Activated CD4-positive, alpha-beta T cell treated with anti-CD3 and anti-CD28 coated beads, Interleukin-2, amount 10 ng/mL, durations not matched to agents 7 days and 5 days (primary cell): ENCODE measurements at regions not wholly inside any gene's neighbourhood (a gene's known extent, or its start where the extent isn't known, plus 50 kb on each side); places are given as distances from the start of the nearest gene placed in this dataset.

ENCODE experiments used
- CTCF ChIA-PET: fragments of 350-600 bp; sonication (Branson Sonifier 250); formaldehyde crosslinking; loops from one replicate; lab custom pipeline; 2021; ENCODE audit warnings: antibody characterized with exemption; lab: Charles Lee
- POLR2A ChIA-PET: fragments of 350-600 bp; sonication (Branson Sonifier 250); formaldehyde crosslinking; loops from one replicate; lab custom pipeline; 2021; ENCODE audit warnings: antibody characterized with exemption; lab: Charles Lee
- DNase-seq: peaks from one replicate; pipeline ENCODE4 v3.0.0-alpha.2; 2020
- H3K27ac Mint-ChIP-seq: one replicate; pipeline ENCODE4 v1.8.0; 2021; ENCODE audit warnings: mild to moderate bottlenecking, moderate library complexity, mixed read lengths
- H3K27me3 Mint-ChIP-seq: one replicate; pipeline ENCODE4 v1.8.0; 2021; ENCODE audit warnings: mixed read lengths
- H3K36me3 Mint-ChIP-seq: one replicate; pipeline ENCODE4 v1.8.0; 2021; ENCODE audit warnings: low read depth, mixed read lengths
- H3K4me1 Mint-ChIP-seq: one replicate; pipeline ENCODE4 v1.8.0; 2021; ENCODE audit warnings: mixed read lengths
- H3K4me3 Mint-ChIP-seq: one replicate; pipeline ENCODE4 v1.8.0; 2021; ENCODE audit warnings: mild to moderate bottlenecking, moderate library complexity, mixed read lengths
- H3K9me3 Mint-ChIP-seq: one replicate; pipeline ENCODE4 v1.8.0; 2021; ENCODE audit warnings: mixed read lengths

DNA sequence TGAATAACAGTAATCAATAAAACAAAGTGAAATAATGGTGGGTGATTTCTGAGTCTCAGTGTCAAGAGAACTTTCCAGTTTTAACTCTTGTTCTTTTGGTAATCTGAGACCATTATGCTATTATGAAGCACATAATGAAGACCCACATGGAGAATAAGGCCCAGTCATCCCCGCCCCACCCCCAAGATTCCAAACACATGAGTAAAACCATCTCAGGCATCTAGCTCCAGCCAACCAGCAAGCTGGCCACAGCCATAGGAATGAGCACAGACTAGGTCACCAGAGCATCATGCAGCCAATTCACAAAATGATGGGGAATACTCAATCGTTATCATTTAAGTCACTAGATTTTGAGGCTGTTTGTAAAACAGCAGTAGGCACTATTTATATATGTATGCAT, 1769.0 kb upstream of the PCDH20 start:
- ChIA-PET POLR2A (no interaction called here), CTCF (no interaction called here)
- no peaks in the 10 kb centered on the region for H3K4me1 Mint-ChIP-seq
- no peak overlapping the region for H3K27ac Mint-ChIP-seq
- H3K27me3 Mint-ChIP-seq, result no peaks in the 10 kb centered on the region
- no peaks in the 10 kb centered on the region for H3K9me3 Mint-ChIP-seq
- H3K36me3 Mint-ChIP-seq, result no peaks in the 10 kb centered on the region
- no peak overlapping the region for H3K4me3 Mint-ChIP-seq
- DNase-seq, result no peak

DNA sequence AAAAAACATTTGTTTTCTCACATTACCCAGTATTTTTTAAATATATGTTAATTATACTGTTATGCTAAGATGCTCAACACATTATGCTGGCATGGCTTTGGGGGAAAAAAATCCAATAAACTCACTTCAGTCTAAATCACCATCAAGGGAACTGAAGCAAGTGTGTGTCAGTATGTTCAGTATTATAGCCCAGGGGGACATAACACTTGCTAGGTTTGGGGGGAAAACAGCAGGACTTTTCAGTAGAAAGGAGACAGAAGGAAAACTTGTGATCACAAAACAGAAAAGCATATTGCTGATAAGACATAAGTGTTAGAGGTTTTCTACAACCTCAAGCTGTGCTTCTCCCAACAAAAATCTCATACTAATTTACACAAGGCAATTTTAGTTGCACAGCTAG, 1759.9 kb upstream of the PCDH20 start:
- Mint-ChIP-seq H3K27me3 (no peaks in the 10 kb centered on the region), H3K4me3 (no peak overlapping the region), H3K9me3 (peaks cover 5% of the 10 kb centered on the region), H3K27ac (no peak overlapping the region), H3K36me3 (no peaks in the 10 kb centered on the region), H3K4me1 (no peaks in the 10 kb centered on the region)
- ChIA-PET CTCF (no interaction called here), POLR2A (no interaction called here)
- DNase-seq, result no peak

DNA sequence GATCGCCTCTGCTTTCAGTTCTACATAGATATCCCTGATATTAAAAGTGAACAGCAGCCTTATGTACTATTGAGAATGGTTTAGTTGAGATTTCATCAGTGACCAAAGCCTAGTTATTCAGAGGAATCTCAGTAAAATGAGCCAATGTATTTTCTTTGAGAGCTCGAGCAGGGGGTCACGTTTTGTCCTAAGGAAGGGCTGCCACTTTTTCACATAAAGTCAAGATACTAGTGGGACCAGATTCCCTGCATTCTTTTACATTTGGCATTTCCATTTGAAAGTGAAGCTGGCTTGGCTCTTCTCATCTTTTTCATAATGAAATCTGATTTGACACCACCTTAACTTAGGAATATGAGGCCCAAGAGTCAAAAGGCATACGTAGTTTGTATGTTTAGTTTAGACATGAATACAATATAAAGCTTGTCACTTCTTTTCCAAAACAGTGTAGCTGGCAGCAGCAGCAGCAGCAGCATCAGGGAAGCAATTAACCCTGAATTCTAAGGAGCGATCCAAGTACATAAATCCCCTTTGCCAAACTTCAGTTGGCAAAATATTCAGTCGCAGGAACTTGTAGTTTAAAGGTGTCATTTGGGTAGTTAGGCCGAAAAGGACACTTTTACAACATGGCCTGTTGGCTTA, 1752.2 kb upstream of the PCDH20 start:
- H3K4me1 Mint-ChIP-seq, result no peaks in the 10 kb centered on the region
- H3K27ac Mint-ChIP-seq, result no peak overlapping the region
- H3K9me3 Mint-ChIP-seq, result no peaks in the 10 kb centered on the region
- DNase-seq, result no peak
- H3K4me3 Mint-ChIP-seq, result no peak overlapping the region
- POLR2A ChIA-PET, result no interaction called here
- no peaks in the 10 kb centered on the region for H3K36me3 Mint-ChIP-seq
- no peaks in the 10 kb centered on the region for H3K27me3 Mint-ChIP-seq
- CTCF ChIA-PET, result no interaction called here

DNA sequence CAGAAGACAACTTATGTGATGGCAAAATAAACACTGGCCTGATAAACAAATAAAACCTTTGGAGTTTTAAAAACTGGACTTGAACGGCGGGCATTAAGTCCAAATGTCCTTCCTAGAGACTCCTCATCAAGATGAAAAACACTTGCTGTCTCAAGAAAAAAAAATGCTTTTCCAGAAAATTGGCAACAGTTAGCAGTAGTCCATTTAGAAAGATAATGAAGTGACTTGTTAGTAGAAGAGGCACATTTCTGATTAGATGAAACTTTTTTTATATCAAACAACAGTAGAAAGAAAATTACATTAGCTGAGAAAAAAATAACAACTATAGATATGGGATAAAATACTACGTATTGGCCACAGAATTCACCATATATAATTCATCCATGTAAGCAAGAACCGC, 1750.7 kb upstream of the PCDH20 start:
- POLR2A ChIA-PET, result no interaction called here
- H3K27ac Mint-ChIP-seq, result no peak overlapping the region

DNA sequence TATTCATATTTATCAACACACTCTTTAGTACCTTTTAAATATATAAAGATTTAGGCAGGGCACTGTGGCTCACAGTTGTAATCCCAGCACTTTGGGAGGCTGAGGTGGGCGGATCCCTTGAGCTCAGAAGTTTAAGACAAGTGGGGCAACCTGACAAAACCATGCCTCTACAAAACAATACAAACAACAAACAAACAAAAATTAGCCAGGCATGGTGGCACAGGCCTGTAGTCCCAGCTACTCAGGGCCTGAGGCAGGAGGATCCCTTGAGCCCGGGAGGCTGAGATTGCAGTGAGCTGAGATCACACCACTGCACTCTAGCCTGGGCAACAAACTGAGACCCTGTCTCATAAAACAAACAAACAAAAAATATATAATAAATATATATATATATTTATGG, 1748.3 kb upstream of the PCDH20 start:
- CTCF ChIA-PET, result no interaction called here
- POLR2A ChIA-PET, result no interaction called here
- H3K4me1 Mint-ChIP-seq, result no peaks in the 10 kb centered on the region
- H3K36me3 Mint-ChIP-seq, result no peaks in the 10 kb centered on the region
- H3K9me3 Mint-ChIP-seq, result peaks cover 3% of the 10 kb centered on the region
- H3K27ac Mint-ChIP-seq, result no peak overlapping the region
- no peak overlapping the region for H3K4me3 Mint-ChIP-seq
- no peaks in the 10 kb centered on the region for H3K27me3 Mint-ChIP-seq
- no peak for DNase-seq

More for the DNA sequence above, 1750.7 kb upstream of the PCDH20 start:
- H3K36me3 Mint-ChIP-seq, result no peaks in the 10 kb centered on the region
- no peaks in the 10 kb centered on the region for H3K4me1 Mint-ChIP-seq
- no peak for DNase-seq
- CTCF ChIA-PET, result no interaction called here
- no peak overlapping the region for H3K4me3 Mint-ChIP-seq
- H3K9me3 Mint-ChIP-seq, result peaks cover 3% of the 10 kb centered on the region
- H3K27me3 Mint-ChIP-seq, result no peaks in the 10 kb centered on the region

DNA sequence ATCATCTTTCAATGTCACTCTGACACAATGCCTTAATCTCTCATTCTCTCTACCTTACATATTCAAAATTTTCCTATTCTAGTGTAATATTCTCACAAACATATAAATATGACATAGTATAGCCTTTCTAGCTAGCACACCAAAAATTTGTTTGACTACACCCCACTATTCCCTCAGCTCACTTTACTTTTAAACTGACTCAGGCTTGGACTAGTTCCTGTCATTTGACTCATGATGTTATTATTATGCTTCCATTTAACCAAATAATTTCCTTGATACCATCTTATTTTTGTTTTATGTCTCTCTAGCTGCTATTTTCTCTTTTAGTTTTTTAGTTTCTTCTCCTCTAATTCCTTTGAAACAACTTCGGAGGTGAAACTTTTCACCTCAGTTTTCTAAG, 1745.6 kb upstream of the PCDH20 start:
- H3K9me3 Mint-ChIP-seq, result peaks cover 8% of the 10 kb centered on the region
- no peaks in the 10 kb centered on the region for H3K27me3 Mint-ChIP-seq
- DNase-seq, result no peak
- H3K4me1 Mint-ChIP-seq, result no peaks in the 10 kb centered on the region
- no peak overlapping the region for H3K4me3 Mint-ChIP-seq
- ChIA-PET POLR2A (no interaction called here), CTCF (no interaction called here)
- no peak overlapping the region for H3K27ac Mint-ChIP-seq
- no peaks in the 10 kb centered on the region for H3K36me3 Mint-ChIP-seq

DNA sequence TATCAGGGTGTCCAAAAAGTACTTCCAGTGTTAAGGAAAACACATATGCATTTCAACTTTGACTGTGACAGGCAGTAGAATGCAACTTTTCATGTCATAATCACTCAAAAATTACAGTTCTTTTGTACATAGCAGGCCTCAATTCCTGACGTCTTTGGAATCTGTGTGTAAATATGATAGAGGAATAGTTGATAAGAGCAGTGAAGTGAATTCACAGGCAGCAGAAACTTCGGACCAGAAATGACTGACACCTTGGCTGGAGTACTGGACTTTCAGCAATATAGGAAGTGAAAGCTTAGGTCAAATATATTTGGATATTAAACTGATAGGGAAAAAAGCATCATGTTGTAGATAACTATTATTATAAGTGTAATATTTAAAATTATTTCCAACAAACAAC, 1741.2 kb upstream of the PCDH20 start:
- CTCF ChIA-PET, result interaction anchor here (0.6 kb wide), 1 partner anchor 1050 kb away, joined by 3 read pairs; no protein-coding TSS in a partner anchor
- H3K4me3 Mint-ChIP-seq, result no peak overlapping the region
- DNase-seq, result no peak
- H3K9me3 Mint-ChIP-seq, result peaks cover 7% of the 10 kb centered on the region
- H3K27me3 Mint-ChIP-seq, result no peaks in the 10 kb centered on the region
- POLR2A ChIA-PET, result no interaction called here
- H3K4me1 Mint-ChIP-seq, result no peaks in the 10 kb centered on the region
- no peaks in the 10 kb centered on the region for H3K36me3 Mint-ChIP-seq
- no peak overlapping the region for H3K27ac Mint-ChIP-seq

DNA sequence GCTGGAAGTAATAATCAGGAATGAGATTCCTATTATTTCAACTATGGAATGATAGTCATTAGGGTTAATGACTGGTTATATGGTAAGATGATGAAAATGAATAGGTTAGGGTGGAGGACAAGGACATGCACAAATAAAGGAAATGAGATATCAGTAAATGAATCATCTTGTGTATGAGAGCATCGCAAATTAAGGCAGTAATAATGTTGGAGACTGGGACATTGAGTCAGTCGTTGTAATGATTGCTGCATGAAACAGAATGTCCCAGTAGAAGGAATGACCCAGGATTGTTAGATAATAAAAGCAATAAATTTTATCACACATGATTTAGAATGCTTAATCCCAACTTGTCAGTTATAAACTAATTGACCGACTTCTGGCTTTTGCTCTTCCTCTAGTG, 1733.7 kb upstream of the PCDH20 start:
- Mint-ChIP-seq H3K36me3 (no peaks in the 10 kb centered on the region), H3K9me3 (peaks cover 8% of the 10 kb centered on the region), H3K4me3 (no peak overlapping the region), H3K4me1 (no peaks in the 10 kb centered on the region), H3K27ac (no peak overlapping the region), H3K27me3 (no peaks in the 10 kb centered on the region)
- no peak for DNase-seq
- CTCF ChIA-PET, result no interaction called here
- POLR2A ChIA-PET, result no interaction called here

DNA sequence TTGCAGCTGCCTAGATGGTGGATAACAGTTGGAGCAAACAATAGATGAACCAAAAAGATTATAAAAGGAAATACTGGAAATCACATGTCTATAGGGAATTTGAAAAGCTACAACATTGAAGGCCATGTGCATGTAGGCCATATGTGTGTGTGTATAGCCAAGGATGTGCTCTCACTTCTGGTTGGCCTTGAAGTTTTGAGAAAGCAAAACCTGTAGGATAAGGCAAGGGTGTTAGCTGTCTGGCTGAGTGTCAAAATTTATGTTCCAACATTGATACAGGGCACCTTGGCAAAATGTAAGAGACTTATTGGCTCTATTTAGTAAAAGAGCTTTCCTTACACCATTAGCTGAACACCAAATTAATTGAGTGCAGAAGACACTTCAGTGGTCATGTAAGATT, 1723.6 kb upstream of the PCDH20 start:
- Mint-ChIP-seq H3K9me3 (peaks cover 3% of the 10 kb centered on the region), H3K36me3 (no peaks in the 10 kb centered on the region), H3K27me3 (no peaks in the 10 kb centered on the region), H3K27ac (no peak overlapping the region), H3K4me1 (no peaks in the 10 kb centered on the region), H3K4me3 (no peak overlapping the region)
- no peak for DNase-seq
- CTCF ChIA-PET, result no interaction called here
- POLR2A ChIA-PET, result no interaction called here

DNA sequence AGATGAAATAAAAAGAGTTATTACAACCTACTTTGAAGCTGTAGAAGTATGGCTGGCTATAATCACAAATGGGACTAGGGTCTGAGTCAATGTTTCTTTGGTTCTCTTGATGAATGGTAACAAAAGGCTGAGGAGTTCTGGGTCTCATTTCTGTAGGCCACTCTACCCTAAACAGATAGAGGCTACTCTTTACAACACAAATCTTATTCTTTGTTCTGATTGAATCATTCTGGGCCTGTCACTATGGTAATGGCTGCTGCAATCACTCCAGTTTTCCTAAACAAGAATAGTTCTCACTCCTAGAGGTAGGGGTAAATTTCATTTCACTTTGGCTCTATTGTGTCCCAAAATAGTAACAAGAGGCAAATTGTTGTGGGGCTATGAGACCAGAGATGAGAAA, 1714.3 kb upstream of the PCDH20 start:
- no peak for DNase-seq
- ChIA-PET CTCF (no interaction called here), POLR2A (no interaction called here)
- H3K9me3 Mint-ChIP-seq, result no peaks in the 10 kb centered on the region
- no peaks in the 10 kb centered on the region for H3K27me3 Mint-ChIP-seq
- H3K36me3 Mint-ChIP-seq, result no peaks in the 10 kb centered on the region
- H3K4me1 Mint-ChIP-seq, result no peaks in the 10 kb centered on the region
- H3K4me3 Mint-ChIP-seq, result no peak overlapping the region
- no peak overlapping the region for H3K27ac Mint-ChIP-seq

DNA sequence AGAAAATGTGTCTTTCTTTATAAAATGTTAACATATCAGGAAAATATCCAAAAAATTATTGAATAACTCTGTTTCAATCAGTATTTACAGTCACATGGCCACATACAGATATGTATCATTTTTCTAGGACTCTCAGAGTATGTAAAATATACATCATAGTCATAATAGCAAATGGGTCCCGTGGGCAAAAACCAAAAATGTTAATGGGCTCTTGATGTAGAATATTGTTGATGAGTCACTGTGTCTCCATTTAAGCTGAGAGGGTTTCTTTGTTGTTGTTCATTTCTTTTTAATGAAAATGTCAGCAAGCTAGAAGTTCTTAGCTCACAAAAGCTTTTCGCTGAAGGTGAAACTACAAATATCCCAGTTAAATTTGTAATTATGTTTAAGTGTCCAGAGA, 1713.1 kb upstream of the PCDH20 start:
- H3K27me3 Mint-ChIP-seq, result no peaks in the 10 kb centered on the region
- ChIA-PET CTCF (no interaction called here), POLR2A (no interaction called here)
- H3K27ac Mint-ChIP-seq, result no peak overlapping the region
- DNase-seq, result no peak
- no peaks in the 10 kb centered on the region for H3K9me3 Mint-ChIP-seq
- no peaks in the 10 kb centered on the region for H3K36me3 Mint-ChIP-seq
- no peak overlapping the region for H3K4me3 Mint-ChIP-seq
- H3K4me1 Mint-ChIP-seq, result no peaks in the 10 kb centered on the region

DNA sequence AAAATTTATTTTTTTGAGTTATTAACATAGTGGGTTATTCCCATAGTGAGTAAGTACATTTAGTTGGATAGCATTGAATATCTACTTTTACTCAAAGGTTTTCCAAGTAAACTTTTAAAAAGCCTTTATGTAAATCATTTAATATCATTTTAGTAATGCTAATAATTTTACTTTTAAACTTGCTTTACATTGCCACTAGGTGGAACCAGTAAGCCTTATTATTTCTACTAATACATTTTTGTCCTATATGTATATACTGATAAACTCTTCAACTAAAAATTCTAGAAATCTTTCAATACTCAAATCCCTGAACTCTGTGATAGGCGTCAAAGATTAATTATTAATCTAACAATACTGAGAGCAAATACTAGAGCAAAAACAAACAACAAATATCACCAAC, 1709.2 kb upstream of the PCDH20 start:
- H3K27ac Mint-ChIP-seq, result no peak overlapping the region
- CTCF ChIA-PET, result no interaction called here
- no peaks in the 10 kb centered on the region for H3K4me1 Mint-ChIP-seq
- H3K4me3 Mint-ChIP-seq, result no peak overlapping the region
- no peaks in the 10 kb centered on the region for H3K27me3 Mint-ChIP-seq
- H3K9me3 Mint-ChIP-seq, result no peaks in the 10 kb centered on the region
- no peaks in the 10 kb centered on the region for H3K36me3 Mint-ChIP-seq
- POLR2A ChIA-PET, result no interaction called here
- DNase-seq, result no peak

DNA sequence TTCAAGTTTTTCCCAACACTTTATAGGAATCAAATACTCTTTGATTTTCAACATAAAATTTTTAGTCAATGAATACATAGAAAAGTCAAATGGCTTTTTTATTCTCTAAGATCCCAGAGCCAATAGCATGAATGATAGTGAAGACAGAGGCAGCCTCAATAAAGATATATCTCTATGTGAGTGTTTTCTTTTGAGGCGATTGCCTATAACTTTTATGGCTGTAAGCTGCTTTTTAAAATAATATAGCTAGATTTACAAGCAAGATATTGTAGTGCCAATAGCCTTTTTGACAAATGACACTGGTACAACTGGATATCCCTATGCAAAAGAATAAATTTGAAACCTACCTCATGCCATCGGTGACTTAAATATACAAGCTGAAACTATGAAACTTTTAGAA, 1705.2 kb upstream of the PCDH20 start:
- ChIA-PET CTCF (no interaction called here), POLR2A (no interaction called here)
- Mint-ChIP-seq H3K4me1 (no peaks in the 10 kb centered on the region), H3K36me3 (no peaks in the 10 kb centered on the region), H3K4me3 (no peak overlapping the region), H3K27me3 (no peaks in the 10 kb centered on the region), H3K9me3 (no peaks in the 10 kb centered on the region), H3K27ac (no peak overlapping the region)
- DNase-seq, result no peak

DNA sequence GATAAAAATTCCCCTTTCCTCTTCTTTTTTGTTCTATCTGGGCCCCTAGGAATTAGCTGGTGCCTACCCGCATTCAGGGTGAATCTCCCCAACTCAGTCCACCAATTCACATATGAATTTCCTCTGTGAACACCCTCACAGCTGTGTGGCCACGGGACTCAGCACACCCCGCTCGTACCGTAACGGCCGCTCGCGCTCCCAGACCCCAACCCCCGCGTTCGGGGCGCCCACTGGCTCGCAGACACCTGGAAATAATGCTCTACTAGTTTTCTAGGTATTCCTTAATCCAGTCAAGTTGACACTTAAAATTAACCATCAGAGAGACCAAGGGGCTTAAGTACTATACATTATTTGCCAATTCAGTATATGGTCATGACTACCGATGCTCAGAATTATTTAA, 1702.1 kb upstream of the PCDH20 start:
- no peak for DNase-seq
- H3K4me3 Mint-ChIP-seq, result no peak overlapping the region
- CTCF ChIA-PET, result no interaction called here
- no peak overlapping the region for H3K27ac Mint-ChIP-seq
- no peaks in the 10 kb centered on the region for H3K9me3 Mint-ChIP-seq
- H3K36me3 Mint-ChIP-seq, result no peaks in the 10 kb centered on the region
- no peaks in the 10 kb centered on the region for H3K27me3 Mint-ChIP-seq
- no peaks in the 10 kb centered on the region for H3K4me1 Mint-ChIP-seq
- POLR2A ChIA-PET, result no interaction called here
